Right atrium auricular region (tissue), 2 donors: ENCODE measurements at regions not wholly inside any gene's neighbourhood (a gene's known extent, or its start where the extent isn't known, plus 50 kb on each side); places are given as distances from the start of the nearest gene placed in this dataset.

Experiments
- DNase-seq: peaks from one replicate; pipeline ENCODE4 v3.0.0-alpha.2; 2019; ENCODE audit warnings: low spot score
- H3K27ac ChIP-seq, 2 donors: fragments of 200-600 bp; sonication (generic); 1 replicate in 1 of 2; 2 replicates in 1 of 2; pipeline ENCODE4 v1.5.1; 2016 to 2019
- H3K27me3 ChIP-seq, 2 donors: fragments of 200-600 bp; sonication (generic); one replicate each; pipeline versions ENCODE4 v1.5.1 to v1.6.0; 2017 to 2019
- H3K36me3 ChIP-seq: fragments of 200-600 bp; sonication (generic); one replicate; pipeline ENCODE4 v1.5.1; 2016
- H3K4me1 ChIP-seq, 2 donors: fragments of 200-600 bp; sonication (generic); one replicate each; pipeline versions ENCODE4 v1.5.1 to v1.6.0; 2017 to 2019
- H3K4me3 ChIP-seq, 2 donors: fragments of 200-600 bp; sonication (generic); 1 replicate in 1 of 2; 2 replicates in 1 of 2; pipeline ENCODE4 v1.5.1; 2017 to 2019; ENCODE audit warnings: mild to moderate bottlenecking in 1 of 2, moderate library complexity in 1 of 2
- H3K9me3 ChIP-seq, 2 donors: fragments of 200-600 bp; sonication (generic); one replicate each; pipeline ENCODE4 v1.5.1; 2019
- TF ChIP-seq, protein P1 (sequence below), 2 donors: fragments of 200-600 bp; sonication (generic); IDR thresholded peaks; one replicate each; pipeline ENCODE4 v1.5.1; 2019; ENCODE audit warnings: antibody characterized with exemption in 2 of 2

GRCh38 chr3:30962493-30962892 lies 68.0 kb upstream of the GADL1 start:
- Histone ChIP-seq H3K9me3 (peaks cover 0 to 10% of the 10 kb centered on the region in 2 donors), H3K36me3 (no peaks in the 10 kb centered on the region), H3K4me1 (no peaks in the 10 kb centered on the region), H3K4me3 (no peak overlapping the region), H3K27ac (no peak overlapping the region), H3K27me3 (no peaks in the 10 kb centered on the region)
- TF ChIP-seq, protein P1, sequence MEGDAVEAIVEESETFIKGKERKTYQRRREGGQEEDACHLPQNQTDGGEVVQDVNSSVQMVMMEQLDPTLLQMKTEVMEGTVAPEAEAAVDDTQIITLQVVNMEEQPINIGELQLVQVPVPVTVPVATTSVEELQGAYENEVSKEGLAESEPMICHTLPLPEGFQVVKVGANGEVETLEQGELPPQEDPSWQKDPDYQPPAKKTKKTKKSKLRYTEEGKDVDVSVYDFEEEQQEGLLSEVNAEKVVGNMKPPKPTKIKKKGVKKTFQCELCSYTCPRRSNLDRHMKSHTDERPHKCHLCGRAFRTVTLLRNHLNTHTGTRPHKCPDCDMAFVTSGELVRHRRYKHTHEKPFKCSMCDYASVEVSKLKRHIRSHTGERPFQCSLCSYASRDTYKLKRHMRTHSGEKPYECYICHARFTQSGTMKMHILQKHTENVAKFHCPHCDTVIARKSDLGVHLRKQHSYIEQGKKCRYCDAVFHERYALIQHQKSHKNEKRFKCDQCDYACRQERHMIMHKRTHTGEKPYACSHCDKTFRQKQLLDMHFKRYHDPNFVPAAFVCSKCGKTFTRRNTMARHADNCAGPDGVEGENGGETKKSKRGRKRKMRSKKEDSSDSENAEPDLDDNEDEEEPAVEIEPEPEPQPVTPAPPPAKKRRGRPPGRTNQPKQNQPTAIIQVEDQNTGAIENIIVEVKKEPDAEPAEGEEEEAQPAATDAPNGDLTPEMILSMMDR (IDR thresholded peaks at IDR 0.05), result no peak
- DNase-seq, result no peak

GRCh38 chr3:30963223-30963722 lies 68.8 kb upstream of the GADL1 start:
- DNase-seq, result no peak
- Histone ChIP-seq H3K36me3 (no peaks in the 10 kb centered on the region), H3K27me3 (no peaks in the 10 kb centered on the region), H3K4me1 (no peaks in the 10 kb centered on the region), H3K4me3 (no peak overlapping the region), H3K9me3 (peaks cover 0 to 8% of the 10 kb centered on the region in 2 donors), H3K27ac (no peak overlapping the region)
- TF ChIP-seq, protein P1 (IDR thresholded peaks at IDR 0.05), result no peak

DNA sequence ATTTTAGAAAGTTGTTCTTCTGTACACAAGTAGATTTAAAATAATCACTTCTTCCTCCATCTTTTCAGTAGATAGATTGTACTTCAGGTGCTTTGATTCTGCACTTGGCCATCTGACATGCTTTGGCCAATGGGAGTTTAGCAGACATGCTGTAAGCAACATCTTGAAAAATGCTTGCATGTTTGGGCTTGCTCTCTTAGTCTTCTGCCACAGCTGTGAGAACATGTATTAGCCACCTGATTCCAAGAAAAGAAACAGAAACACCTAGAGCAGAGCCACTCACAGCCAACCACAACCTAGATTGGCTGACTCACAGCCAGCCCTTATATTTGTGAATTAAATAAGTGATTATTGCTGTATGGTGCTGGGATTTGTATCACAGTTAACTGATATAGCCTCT lies 70.2 kb upstream of the GADL1 start:
- Histone ChIP-seq H3K4me1 (no peaks in the 10 kb centered on the region), H3K36me3 (no peaks in the 10 kb centered on the region), H3K27me3 (no peaks in the 10 kb centered on the region), H3K27ac (no peak overlapping the region), H3K9me3 (no peaks in the 10 kb centered on the region), H3K4me3 (no peak overlapping the region)
- TF ChIP-seq, protein P1 (IDR thresholded peaks at IDR 0.05), result no peak
- DNase-seq, result no peak

- TF ChIP-seq, protein P1 (IDR thresholded peaks at IDR 0.05), result no peak
- no peak overlapping the region for H3K4me3 ChIP-seq
- H3K9me3 ChIP-seq, result no peaks in the 10 kb centered on the region
- H3K27ac ChIP-seq, result no peak overlapping the region
- no peaks in the 10 kb centered on the region for H3K36me3 ChIP-seq
- no peaks in the 10 kb centered on the region for H3K4me1 ChIP-seq
- no peak for DNase-seq
- no peaks in the 10 kb centered on the region for H3K27me3 ChIP-seq
Measured at GRCh38 chr3:30966896-30967295, 72.4 kb upstream of the GADL1 start.

GRCh38 chr3:30970183-30970582 lies 75.7 kb upstream of the GADL1 start:
- no peak for DNase-seq
- Histone ChIP-seq H3K27me3 (no peaks in the 10 kb centered on the region), H3K4me3 (no peak overlapping the region), H3K4me1 (no peaks in the 10 kb centered on the region), H3K36me3 (no peaks in the 10 kb centered on the region), H3K9me3 (no peaks in the 10 kb centered on the region), H3K27ac (no peak overlapping the region)
- TF ChIP-seq, protein P1 (IDR thresholded peaks at IDR 0.05), result no peak

- Histone ChIP-seq H3K27ac (no peak overlapping the region), H3K9me3 (no peaks in the 10 kb centered on the region), H3K36me3 (no peaks in the 10 kb centered on the region), H3K4me3 (no peak overlapping the region), H3K4me1 (no peaks in the 10 kb centered on the region), H3K27me3 (no peaks in the 10 kb centered on the region)
- TF ChIP-seq, protein P1 (IDR thresholded peaks at IDR 0.05), result no peak
- DNase-seq, result no peak
Measured at GRCh38 chr3:30972449-30972848, 78.0 kb upstream of the GADL1 start.
